Upper lobe of left lung (tissue), 6 donors: ENCODE measurements at regions not wholly inside any gene's neighbourhood (a gene's known extent, or its start where the extent isn't known, plus 50 kb on each side); places are given as distances from the start of the nearest gene placed in this dataset.
"Not testable (repeated sequence)": the region's sequence is repeated elsewhere in the genome, so short reads cannot be mapped to it uniquely, and the experiment has no call there.

Source experiments
- ATAC-seq, 2 donors: fragments of 200-7000 bp; cut with Tn5 transposase; one replicate each; pipeline ENCODE4 v1.9.1; 2022; ENCODE audit warnings: mild to moderate bottlenecking in 2 of 2, moderate library complexity in 2 of 2; ENCODE audit not compliant: low FRiP score in 2 of 2
- DNase-seq, 2 donors: peaks; one replicate each; pipeline ENCODE4 v3.0.0-alpha.2; 2019 to 2020
- H3K27ac ChIP-seq, 4 donors: fragments of 200-600 bp; sonication (generic); one replicate each; pipeline ENCODE4 v1.5.1; 2016 to 2019
- H3K27me3 ChIP-seq, 4 donors: fragments of 200-600 bp; sonication (generic); one replicate each; pipeline ENCODE4 v1.5.1; 2017 to 2019
- H3K36me3 ChIP-seq, 4 donors: fragments of 200-600 bp; sonication (generic); one replicate each; pipeline ENCODE4 v1.5.1; 2016 to 2019
- H3K4me1 ChIP-seq, 4 donors: fragments of 200-600 bp; sonication (generic); one replicate each; pipeline ENCODE4 v1.5.1; 2018 to 2019
- H3K4me3 ChIP-seq, 4 donors: fragments of 200-600 bp; sonication (generic); one replicate each; pipeline ENCODE4 v1.5.1; 2017 to 2019; ENCODE audit warnings: mild to moderate bottlenecking in 2 of 4, moderate library complexity in 1 of 4
- H3K9me3 ChIP-seq, 4 donors: fragments of 200-600 bp; sonication (generic); one replicate each; pipeline ENCODE4 v1.5.1; 2018 to 2019
- WGBS, 2 donors: methylation state at CpG; one replicate each; pipeline ENCODE4 v1.1.5; 2017 to 2018; 5-methylcytosine and 5-hydroxymethylcytosine counted together
- donor health status: DM: no; HTN: no; CAD: no; lungs with moderate emphysema.
- donor health status: DM: no; HTN: yes; CAD: no; lungs with severe emphysema.

DNA sequence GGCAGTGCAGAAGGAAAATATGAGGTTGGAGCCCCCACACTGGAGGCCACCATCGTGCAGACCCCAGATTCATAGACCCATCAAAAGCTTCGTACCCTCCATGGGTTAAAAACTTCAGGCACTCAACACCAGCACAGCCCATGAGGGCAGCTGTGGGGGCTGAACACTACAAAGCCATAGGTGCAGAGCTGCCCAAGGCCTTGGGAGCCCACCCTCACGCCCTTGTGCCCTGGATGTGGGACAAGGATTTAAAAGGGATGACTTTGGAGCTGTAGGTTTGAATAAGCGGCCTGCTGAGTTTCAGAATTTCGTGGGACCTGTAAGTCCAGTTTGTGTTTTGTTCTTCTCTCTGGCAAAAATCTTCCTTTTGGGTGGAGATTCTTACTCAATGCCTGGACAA is 747.6 kb downstream of the SPATA31A6 start:
- WGBS, 2 donors, result 60 to 65% methylated on average over 1 to 3 of the region's 5 CpGs
- H3K27ac ChIP-seq, ATAC-seq, H3K36me3 ChIP-seq, DNase-seq, H3K9me3 ChIP-seq, H3K27me3 ChIP-seq, H3K4me3 ChIP-seq, H3K4me1 ChIP-seq: not testable (repeated sequence)

DNA sequence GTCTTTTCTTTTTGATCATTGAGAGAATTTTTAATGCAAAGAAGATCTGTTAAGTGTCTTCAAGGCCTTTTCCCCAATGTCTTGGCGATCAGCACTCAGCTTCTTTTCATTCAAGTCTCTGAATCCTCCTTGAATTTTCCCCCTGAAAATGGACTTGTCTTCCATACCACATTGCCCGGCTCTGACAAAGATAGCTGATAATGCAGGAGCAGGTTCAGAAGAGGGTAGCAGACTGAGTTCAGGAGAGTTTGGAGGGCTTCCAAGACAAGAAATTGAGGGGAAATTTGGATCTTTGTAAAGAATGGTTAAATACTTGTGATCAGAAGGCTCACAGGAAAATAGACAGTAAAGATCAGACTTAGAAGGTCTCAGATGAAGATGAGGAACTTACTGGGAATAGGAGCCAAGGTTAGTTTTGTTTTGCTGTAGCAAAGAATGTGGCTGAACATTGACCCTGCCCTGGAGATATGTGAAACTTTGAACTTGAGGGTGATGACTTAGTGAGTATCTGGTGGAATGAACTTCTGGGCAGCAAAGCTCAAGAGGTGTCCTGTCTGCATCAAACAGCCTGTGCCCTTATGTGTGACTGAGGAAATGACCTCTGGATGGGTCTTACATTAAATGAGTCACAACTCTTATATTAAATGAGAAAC is 754.2 kb downstream of the SPATA31A6 start:
- H3K27me3 ChIP-seq, ATAC-seq, H3K4me3 ChIP-seq, DNase-seq, H3K36me3 ChIP-seq, H3K9me3 ChIP-seq, H3K27ac ChIP-seq, H3K4me1 ChIP-seq: not testable (repeated sequence)
- 40 to 41% methylated on average over 2 of the region's 2 CpGs for WGBS, 2 donors

DNA sequence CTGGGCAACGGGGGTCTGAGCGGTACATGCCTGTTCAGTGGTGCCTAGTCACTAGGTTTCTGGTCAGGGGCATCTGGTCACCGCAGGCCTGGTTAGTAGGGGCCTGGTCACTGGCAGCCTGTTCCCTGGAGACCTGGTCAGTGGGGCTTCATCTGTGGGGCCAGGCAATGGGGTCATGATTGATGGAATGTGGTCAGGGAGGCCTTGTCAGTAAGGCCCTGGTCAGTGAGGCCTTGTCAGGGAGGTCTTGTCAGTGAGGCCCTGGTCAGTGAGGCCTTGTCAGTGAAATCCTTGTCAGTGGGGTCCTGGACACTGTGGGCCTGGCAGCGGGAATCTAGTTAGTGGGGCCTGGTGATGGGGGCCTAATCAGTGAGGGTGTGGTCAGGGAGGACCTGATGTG is 763.6 kb downstream of the SPATA31A6 start:
- not testable (repeated sequence) for H3K9me3 ChIP-seq, H3K4me1 ChIP-seq, H3K27me3 ChIP-seq, H3K36me3 ChIP-seq, H3K4me3 ChIP-seq, H3K27ac ChIP-seq
- ATAC-seq, result peak in 1 of 2 donors; percentile 81
- WGBS, 2 donors, result 33% methylated on average over 1 of the region's 4 CpGs; no CpG with 5 or more reads in 1 of the 2 donors
- DNase-seq, result peak in 1 of 2 donors; percentile 28

DNA sequence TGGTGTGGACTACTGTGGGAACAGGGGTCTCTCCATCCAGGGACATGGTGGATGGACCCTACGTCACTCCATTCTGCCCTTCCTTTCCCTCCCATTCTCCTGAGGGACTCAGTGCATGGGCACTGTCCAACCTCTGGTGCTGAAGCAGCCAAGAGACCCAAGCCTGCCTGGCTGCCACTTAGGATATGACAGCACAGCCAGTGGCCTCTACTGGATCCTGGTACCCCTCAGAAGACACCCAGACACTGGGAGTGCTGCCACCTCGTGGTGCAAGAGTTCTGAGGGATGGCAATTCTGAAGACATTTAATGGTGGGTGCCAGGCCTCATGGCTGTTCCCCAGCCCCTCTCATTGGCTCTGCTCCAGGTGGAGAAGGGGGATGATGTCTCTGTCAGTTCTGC is 767.8 kb downstream of the SPATA31A6 start:
- H3K27ac ChIP-seq, ATAC-seq, H3K4me1 ChIP-seq, H3K36me3 ChIP-seq, H3K4me3 ChIP-seq, DNase-seq, H3K9me3 ChIP-seq, H3K27me3 ChIP-seq: not testable (repeated sequence)
- WGBS, 2 donors, result 20% methylated on average over 2 of the region's 2 CpGs; no CpG with 5 or more reads in 1 of the 2 donors

DNA sequence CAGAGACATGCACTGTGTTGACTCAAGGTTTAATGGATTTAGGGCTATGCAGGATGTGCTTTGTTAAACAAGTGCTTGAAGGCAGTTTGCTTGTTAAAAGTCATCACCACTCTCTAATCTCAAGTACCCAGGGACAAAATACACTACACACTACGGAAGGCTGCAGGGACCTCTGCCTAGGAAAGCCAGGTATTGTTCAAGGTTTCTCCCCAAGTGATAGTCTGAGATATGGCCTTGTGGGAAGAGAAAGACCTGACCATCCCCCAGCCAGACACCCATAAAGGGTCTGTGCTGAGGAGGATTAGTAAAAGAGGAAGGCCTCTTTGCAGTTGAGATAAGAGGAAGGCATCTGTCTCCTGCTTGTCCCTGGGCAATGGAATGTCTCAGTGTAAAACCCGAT is 781.7 kb downstream of the SPATA31A6 start:
- not testable (repeated sequence) for H3K9me3 ChIP-seq, H3K27me3 ChIP-seq, H3K36me3 ChIP-seq, H3K27ac ChIP-seq, ATAC-seq, H3K4me3 ChIP-seq, DNase-seq, H3K4me1 ChIP-seq
- WGBS, 2 donors, result 42 to 65% methylated on average over 2 of the region's 2 CpGs

DNA sequence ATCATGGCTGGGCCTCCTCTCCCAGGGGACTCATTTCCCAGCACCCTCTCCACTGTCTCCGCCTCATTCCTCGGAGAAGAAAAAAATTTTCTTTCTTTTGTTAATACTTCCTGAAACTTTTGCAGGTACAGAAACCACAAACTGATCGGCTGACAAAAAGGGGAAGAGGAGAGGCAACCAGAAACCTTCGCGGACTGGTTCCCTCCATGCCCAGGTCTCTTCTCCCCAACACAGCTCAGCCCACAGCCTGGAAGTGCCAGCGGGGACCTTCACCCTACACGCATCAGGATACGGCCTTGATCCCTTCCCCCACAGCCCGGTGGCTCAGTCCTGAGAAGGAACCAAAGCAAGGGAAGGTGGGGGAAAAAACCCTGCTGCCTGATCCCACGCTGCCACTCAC is 788.4 kb downstream of the SPATA31A6 start:
- not testable (repeated sequence) for H3K27me3 ChIP-seq, H3K27ac ChIP-seq, H3K9me3 ChIP-seq, H3K36me3 ChIP-seq, DNase-seq, H3K4me3 ChIP-seq, ATAC-seq, H3K4me1 ChIP-seq
- 76 to 87% methylated on average over 8 to 10 of the region's 10 CpGs for WGBS, 2 donors

DNA sequence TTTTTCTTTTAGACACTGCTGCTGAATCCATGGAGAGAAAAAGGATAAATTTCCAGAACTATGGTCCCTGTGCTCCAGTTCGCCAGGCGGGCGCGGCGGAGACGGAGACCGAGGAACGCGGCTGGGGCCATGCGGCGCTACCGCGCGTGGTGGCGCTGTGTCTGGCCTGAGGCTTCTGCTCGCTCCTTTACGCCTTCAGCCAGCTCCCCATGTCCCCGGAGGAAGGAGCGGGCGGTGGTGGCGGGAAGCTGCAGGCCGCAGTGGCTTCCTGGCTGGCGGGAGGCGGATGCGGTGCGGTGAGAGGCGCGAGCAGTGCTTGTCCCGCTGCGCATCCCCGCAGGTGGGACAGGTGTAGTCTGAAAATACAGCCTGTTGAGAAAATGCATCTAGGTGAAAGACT is 791.3 kb downstream of the SPATA31A6 start:
- 34 to 41% methylated on average over 16 to 31 of the region's 31 CpGs for WGBS, 2 donors
- not testable (repeated sequence) for ATAC-seq
- peak in 1 of 2 donors; percentile 71 for DNase-seq

DNA sequence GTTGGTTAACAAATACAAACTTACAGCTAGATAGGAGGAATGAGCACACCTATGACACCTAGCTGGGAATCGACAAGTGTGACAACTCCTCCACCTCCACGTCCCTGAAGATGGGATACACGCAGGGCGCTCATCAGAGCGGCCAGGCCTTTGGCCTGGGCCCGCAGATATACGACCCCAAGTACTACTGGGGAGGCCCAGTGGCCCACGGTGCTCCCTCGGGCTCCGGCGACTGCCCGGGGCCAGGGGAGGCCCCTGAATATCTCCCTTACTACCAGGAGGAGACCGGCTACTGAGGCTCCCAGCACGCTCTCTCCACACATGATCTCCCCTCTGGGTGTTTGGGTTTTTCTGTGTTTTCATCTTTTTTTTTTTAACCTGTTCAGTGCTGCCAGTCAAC is 801.3 kb downstream of the SPATA31A6 start:
- not testable (repeated sequence) for H3K27me3 ChIP-seq, H3K4me3 ChIP-seq, H3K4me1 ChIP-seq, H3K36me3 ChIP-seq, ATAC-seq, H3K9me3 ChIP-seq, H3K27ac ChIP-seq
- 88 to 90% methylated on average over 13 to 14 of the region's 14 CpGs for WGBS, 2 donors
- peak in 1 of 2 donors; percentile 64 for DNase-seq

More for the DNA sequence above, 791.3 kb downstream of the SPATA31A6 start:
- not testable (repeated sequence) for H3K4me1 ChIP-seq, H3K9me3 ChIP-seq, H3K36me3 ChIP-seq, H3K27ac ChIP-seq, H3K4me3 ChIP-seq, H3K27me3 ChIP-seq
